Stimulated activated CD4-positive, alpha-beta T cell treated with anti-CD3 and anti-CD28 coated beads, Interleukin-15, amount 100 ng/mL, for 24 hours (primary cell): ENCODE measurements at regions not wholly inside any gene's neighbourhood (a gene's known extent, or its start where the extent isn't known, plus 50 kb on each side); places are given as distances from the start of the nearest gene placed in this dataset.
"Not testable (repeated sequence)": the region's sequence is repeated elsewhere in the genome, so short reads cannot be mapped to it uniquely, and the experiment has no call there.

Experiments
- DNase-seq: peaks from one replicate; pipeline ENCODE4 v3.0.0-alpha.2; 2020

DNA sequence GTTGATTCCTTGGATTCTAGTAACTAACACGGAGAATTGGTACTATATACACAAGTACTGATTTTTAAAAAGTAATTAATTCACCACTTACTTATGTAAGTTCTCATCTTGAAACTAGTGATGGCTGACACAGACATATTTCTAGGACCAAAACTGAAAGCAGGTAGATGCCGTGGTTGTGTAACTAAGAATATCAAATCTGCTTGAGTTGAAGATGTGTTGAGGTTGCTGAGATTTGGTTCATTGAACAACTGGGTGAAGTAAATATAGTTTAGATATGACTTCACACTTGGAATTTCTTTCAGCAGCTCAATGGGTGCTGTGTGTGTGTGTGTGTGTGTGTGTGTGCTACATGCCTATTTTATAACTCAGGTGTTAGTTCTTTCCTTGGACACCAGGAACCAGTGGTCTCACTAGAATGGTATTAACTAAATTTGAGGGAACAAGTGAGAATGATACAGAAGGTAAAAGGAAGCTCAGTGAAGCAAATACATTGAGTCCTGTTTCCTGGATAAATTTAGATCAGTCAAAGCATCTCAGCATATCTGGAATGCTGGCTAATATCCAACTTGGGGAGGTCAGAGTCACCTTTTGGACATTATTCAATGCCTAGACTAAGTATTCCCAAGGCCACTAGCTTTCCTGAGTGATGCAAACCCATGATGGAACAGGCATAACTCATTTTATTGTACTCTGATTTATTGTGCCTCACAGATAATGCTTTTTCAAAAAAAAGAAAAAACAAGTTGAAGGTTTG is 110.7 kb upstream of the ZEB2 start:
- DNase-seq: no peak

GRCh38 chr2:144629935-144630334 is 110.0 kb upstream of the ZEB2 start:
- no peak for DNase-seq

DNA sequence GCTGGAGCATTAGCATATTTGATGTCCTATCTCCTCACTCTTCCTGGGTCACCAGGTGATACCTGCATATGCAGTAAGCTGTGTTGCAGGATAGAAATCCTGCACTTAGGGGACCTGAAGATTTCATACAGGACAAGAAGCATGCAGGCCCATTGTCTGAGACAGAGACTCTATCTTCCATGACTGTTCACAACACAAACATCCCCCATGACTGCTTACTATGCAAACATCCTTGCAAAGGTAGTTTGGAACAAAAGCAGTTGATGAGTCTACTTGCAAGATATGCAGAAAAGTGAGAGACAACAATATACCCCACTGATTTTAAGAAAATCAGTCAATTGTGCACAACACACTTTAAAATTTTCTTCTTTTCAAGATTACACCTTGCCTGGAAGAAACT is 108.6 kb upstream of the ZEB2 start:
- DNase-seq: no peak

DNA sequence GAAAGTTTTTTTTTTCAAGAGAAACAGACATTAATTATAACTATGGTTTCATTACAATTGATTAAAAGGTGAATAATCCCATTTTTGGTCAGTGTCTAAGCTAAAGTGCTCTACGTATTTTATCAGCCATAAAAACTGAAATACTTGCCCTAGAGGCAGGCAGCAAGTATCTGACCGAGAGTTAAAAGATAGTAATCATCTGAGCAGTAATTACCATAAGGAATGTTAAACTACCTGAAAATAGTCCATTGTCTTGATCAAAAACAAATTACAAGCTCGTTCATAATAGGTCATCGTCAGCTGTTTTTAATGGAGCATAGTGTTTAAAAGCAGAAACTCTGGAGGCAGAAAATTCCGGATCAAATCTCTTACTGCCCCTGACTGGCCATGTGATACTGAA is 105.7 kb upstream of the ZEB2 start:
- DNase-seq: no peak

DNA sequence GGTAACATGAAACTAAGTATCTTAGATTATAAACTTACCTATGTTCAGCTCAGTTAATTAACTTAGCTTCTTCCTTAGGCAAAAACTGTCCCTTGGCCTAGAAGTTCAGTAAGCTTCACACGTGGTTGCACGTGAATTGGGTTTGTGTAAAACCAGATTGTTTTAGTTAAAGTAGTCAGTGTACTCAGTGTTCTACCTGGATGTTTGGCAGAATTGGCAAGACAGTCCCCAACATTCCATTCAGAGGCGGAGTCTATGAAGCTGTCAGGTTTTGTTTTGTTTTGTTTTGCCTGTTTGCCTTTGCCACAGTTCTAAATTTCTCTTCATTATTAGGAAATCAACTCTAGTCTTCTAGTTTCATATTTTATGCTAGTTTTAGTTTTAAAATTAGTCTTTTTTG is 105.3 kb upstream of the ZEB2 start:
- no peak for DNase-seq

- no peak for DNase-seq
Measured at GRCh38 chr2:144624451-144624850, 104.5 kb upstream of the ZEB2 start.

DNA sequence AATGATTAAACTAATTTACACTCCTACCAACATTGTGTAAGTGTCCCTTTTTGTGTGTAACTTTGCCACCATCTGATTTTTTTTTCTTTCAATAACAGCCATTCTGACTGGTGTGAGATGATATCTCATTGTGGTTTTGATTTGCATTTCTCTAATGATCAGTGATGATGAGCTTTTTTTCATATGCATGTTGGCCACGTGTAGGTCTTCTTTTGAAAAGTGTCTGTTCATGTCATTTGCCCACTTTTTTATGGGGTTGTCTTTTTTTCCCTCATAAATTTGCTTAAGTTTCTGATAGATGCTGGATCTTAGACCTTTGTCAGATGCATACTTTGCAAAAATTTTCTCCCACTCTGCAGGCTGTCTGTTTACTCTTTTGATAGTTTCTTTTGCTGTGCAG is 102.5 kb upstream of the ZEB2 start:
- DNase-seq: not testable (repeated sequence)

DNA sequence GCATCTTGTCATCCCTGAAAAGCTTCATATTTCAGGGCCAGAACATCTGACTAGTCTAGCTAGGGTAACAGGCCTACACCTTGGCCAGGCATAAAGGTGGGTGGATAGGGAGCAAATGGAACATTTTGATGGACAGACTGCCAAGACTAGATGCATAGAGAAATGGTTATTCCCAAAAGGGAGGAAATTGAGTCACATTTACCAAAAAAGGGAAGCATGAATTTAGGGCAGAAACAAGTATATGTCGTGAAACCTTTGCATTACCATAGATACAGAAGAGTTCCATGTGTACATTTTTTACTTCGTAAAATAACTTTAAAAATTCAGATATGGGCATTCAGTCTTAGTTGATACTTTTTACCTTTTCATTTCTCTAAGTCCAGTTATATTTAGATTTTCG is 101.3 kb upstream of the ZEB2 start:
- DNase-seq: no peak

DNA sequence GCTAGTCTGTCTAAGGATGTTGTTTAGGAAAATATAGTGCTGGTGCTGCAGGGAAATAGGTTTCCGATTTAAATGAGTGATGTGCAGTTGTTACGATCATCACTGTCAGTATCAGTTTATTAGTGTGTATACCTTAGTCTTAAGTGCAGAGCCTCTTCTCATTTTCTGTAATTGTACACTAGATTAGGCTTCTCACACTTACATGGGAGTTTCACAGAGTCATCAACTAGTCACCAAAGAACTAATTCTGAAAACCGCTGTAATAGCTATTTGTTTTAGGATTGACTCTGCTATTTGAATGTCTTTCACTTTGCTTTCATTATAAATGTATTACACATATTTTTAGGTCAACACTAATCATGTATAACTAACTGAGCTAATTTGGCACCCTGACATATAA is 99.8 kb upstream of the ZEB2 start:
- no peak for DNase-seq

DNA sequence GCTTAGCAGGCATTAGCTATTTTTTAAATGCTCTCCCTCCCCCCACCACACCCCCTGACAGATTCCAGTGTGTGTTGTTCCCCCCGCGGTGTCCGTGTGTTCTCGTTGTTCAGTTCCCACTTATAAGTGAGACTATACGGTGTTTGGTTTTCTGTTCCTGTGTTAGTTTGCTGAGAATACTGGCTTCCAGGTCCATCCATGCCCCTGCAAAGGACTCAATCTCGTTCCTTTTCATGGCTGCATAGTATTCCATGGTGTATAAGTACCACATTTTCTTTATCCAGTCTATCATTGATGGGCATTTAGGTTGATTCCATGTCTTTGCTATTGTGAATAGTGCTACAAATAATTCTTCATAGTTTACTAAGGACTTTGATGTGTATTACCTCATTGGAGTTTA is 97.3 kb upstream of the ZEB2 start:
- not testable (repeated sequence) for DNase-seq

GRCh38 chr2:144615866-144616565 is 96.1 kb upstream of the ZEB2 start:
- DNase-seq: no peak

DNA sequence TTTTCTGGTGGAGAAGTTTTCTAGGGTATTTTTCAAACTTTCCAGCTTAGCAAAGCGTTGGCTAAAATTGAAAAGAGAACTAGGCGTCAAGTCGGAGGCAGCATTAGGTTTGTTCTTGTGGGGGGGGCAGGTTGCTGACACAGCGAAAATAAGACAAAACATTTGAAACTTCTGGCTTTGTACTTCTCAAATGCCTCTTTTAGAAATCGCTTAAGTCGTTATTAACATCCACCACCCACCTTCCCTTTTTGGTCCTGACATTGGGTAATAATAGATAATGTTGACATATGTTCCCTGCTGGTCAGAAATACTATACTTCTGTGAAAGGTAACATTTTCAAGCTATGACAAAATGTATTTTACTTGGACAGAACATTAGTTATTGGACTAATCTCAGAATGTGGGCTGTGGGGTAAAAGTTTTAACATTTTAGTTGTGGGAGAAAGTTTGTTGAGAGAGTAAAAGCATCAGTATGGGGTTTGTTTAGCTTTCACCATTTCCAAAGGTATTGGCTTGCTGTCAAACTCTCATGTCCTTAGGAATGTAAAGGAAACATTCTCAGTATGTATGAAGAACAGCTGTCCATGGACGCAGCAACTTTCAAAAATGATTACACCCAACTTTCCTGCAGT is 88.1 kb upstream of the ZEB2 start:
- no peak for DNase-seq

GRCh38 chr2:144607099-144607498 is 87.2 kb upstream of the ZEB2 start:
- no peak for DNase-seq

- DNase-seq: no peak
Measured at GRCh38 chr2:144606466-144607095, 86.7 kb upstream of the ZEB2 start.

- no peak for DNase-seq
Measured at GRCh38 chr2:144605231-144605840, 85.4 kb upstream of the ZEB2 start.

GRCh38 chr2:144603334-144603733 is 83.4 kb upstream of the ZEB2 start:
- DNase-seq: no peak

- DNase-seq: no peak
Measured at GRCh38 chr2:144598906-144599305, 79.0 kb upstream of the ZEB2 start.

DNA sequence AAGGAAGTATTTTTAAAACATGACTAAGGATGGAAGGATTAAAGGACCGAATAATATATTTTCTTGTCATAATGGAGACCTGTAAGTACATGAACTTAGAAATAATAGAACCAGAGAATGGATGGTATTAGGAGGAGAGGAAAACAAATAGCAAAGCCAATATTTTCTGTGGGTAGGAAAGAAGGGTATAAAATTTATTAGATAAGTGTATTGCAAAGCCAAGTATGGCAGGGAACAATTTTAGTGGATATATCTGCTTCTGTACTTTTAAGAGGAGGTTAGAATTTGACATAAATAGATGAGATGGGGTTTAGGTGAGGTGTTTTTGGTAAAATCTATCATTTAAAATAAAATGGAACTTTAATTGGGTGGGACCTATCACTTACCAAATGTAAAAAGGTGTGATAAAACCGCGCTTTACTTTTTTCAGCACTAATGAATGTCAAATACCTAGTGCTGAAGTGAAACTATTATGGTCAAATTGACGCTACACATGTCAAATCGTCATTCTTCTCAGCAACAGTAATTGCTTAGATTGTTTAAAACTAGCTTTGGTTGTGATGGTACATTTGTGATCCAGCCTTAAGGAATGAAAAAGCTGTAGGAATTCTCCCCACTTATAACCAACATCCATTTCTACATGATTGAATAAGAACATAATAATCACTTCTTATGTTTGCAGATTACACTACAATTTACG is 78.1 kb upstream of the ZEB2 start:
- no peak for DNase-seq

DNA sequence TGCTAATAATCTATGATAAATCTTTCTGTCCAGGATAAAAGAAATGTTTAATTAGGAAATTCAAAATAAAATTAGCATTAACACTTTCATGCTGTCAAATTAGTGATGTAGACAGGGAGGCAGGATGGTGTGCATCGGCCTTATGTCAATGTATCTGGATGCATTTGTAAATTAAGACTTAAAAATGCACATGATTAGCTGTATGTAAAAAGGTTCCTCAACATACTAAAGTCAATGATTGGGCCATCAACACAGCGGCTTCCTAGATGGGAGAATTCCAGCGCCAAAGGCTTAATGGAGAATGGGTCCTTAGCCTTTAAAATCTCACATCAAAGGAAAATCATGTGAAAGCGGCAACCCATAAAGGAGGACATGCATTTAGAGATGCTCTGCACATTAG is 77.5 kb upstream of the ZEB2 start:
- DNase-seq: no peak

DNA sequence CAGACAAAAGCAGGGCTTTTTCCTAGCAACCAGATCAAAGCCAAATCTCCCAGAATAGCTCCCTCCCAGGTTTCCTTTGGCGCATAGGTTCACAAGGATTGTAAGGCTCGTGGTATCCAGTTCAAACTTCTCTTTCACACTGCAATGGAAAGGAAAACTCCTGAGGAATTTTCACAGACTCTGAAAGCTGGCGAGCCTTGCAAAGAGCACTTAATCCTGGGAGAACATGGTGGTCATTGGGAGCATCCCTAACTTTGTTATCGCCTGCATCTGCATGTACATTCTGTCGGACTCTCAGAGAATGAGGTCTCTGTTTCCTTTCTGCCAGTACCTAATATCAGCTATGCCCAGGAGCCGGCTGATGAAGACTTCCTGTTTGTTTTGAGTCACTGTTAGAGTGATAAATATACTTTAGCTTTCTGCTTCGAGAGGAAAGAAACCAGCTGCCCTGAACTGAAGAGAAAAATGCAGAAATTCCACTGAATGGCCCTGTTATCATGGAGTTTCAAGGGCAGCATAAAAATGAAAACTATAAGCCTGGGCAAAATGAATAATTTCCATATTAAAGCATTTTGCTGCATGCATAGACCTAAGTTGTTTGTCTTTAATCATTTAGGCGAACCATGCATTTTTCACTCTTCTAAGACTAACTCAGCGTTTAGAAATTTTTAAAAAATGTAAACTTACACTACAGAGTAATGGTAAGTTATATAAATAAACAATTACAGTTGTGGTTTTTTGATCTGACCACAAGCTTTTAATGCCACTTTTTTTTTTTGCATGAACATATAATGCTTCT is 76.4 kb upstream of the ZEB2 start:
- no peak for DNase-seq

DNA sequence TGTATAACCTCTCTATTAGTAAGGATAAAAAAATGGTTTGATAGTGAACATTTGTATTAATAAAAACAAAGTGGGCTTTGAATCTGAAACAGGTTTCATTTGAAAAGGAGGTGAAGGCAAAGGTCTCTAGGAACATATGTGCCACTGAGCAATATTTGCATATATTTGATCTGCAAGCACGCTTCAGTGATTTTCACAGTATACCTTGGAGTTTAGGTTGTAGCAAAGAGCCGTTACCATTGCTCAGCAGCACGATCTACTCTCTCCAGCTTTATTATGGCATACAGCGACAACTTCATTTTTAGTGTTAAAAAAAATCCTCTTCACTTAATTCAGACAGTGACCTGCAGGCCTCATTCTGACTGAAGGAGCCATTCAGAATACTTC is 75.8 kb upstream of the ZEB2 start:
- no peak for DNase-seq

GRCh38 chr2:144595279-144595678 is 75.4 kb upstream of the ZEB2 start:
- no peak for DNase-seq
